HCT116 (cell line): ENCODE measurements at regions not wholly inside any gene's neighbourhood (a gene's known extent, or its start where the extent isn't known, plus 50 kb on each side); places are given as distances from the start of the nearest gene placed in this dataset.

ENCODE experiments used
- ATAC-seq: fragments of 200-7000 bp; cut with Tn5 transposase; 2 replicates; pipeline ENCODE4 v1.9.1; 2020; ENCODE audit warnings: mild to moderate bottlenecking, moderate library complexity
- BruUV-seq: library from RNA; stranded (reverse); fragments of 400-500 nt; replicated peaks from 2 replicates; lab custom pipeline; 2021; lab: Mats Ljungman, UMichigan
- CTCF ChIA-PET: fragments of 300-600 bp; sonication (Branson Sonifier 250); formaldehyde crosslinking; loops from one replicate; lab custom pipeline; 2021; ENCODE audit warnings: antibody characterized with exemption; lab: Charles Lee
- POLR2A ChIA-PET: fragments of 300-600, 350-600 bp; sonication (Branson Sonifier 250); formaldehyde crosslinking; loops from one replicate; lab custom pipeline; 2021; ENCODE audit warnings: antibody characterized with exemption; lab: Charles Lee
- RAD21 ChIA-PET, 2 experiments: fragments of 300-600 bp; sonication (Branson Sonifier 250); formaldehyde crosslinking; loops; one replicate each; lab custom pipeline; 2023; ENCODE audit warnings: low total read pairs in 2 of 2; ENCODE audit not compliant: uncharacterized antibody in 2 of 2, unreplicated experiment in 2 of 2, low non-redundant PET in 1 of 2; lab: Charles Lee
- DNase-seq: peaks from one replicate; pipeline ENCODE4 v3.0.0-alpha.2; 2010; ENCODE audit warnings: low read depth, low spot score
- H2AFZ ChIP-seq: fragments of 200-600 bp; shearing (Covaris generic), sonication (generic); 2 replicates; pipeline ENCODE4 v1.6.1; 2017; ENCODE audit warnings: low read depth, mixed run types, mixed read lengths, antibody characterized with exemption, low read length; ENCODE audit not compliant: poor library complexity, severe bottlenecking
- H3K27ac ChIP-seq: 2 replicates; pipeline ENCODE4 v1.5.1; 2012; ENCODE audit warnings: low read depth, low read length
- H3K27me3 ChIP-seq: fragments of 200-600 bp; sonication (generic); 2 replicates; pipeline ENCODE4 v1.6.1; 2016; ENCODE audit warnings: mixed run types, low read length, mixed read lengths; ENCODE audit not compliant: insufficient read depth
- H3K36me3 ChIP-seq, 2 experiments: fragments of 200-500 bp in 1 of 2; fragments of 200-600 bp in 1 of 2; sonication (Bioruptor generic) in 1 of 2; sonication (generic) in 1 of 2; 2 replicates each; pipeline versions ENCODE4 v1.5.1 to v1.6.1; 2014 to 2016; ENCODE audit warnings: low read length in 2 of 2, inconsistent platforms in 1 of 2, mixed read lengths in 1 of 2, mixed run types in 1 of 2; ENCODE audit not compliant: insufficient read depth in 2 of 2, control insufficient read depth in 1 of 2
- H3K4me1 ChIP-seq, 2 experiments: fragments of 200-600 bp in 1 of 2; sonication (generic) in 1 of 2; 2 replicates each; pipeline versions ENCODE4 v1.5.1 to v1.6.1; 2012 to 2017; ENCODE audit warnings: low read length in 2 of 2, inconsistent platforms in 1 of 2, mild to moderate bottlenecking in 1 of 2, mixed read lengths in 1 of 2, mixed run types in 1 of 2, moderate library complexity in 1 of 2; ENCODE audit not compliant: insufficient read depth in 2 of 2, control insufficient read depth in 1 of 2
- H3K4me2 ChIP-seq: fragments of 200-600 bp; sonication (generic); 2 replicates; pipeline ENCODE4 v1.6.1; 2017; ENCODE audit warnings: mixed run types, low read length, mixed read lengths
- H3K4me3 ChIP-seq, 2 experiments: fragments of 200-600 bp in 1 of 2; sonication (generic) in 1 of 2; replicated peaks in 1 of 2; 2 replicates each; pipeline ENCODE4 v1.5.1; 2011 to 2016; ENCODE audit warnings: low read length in 2 of 2, control low read depth in 1 of 2, low read depth in 1 of 2, mild to moderate bottlenecking in 1 of 2, mixed read lengths in 1 of 2, mixed run types in 1 of 2
- H3K79me2 ChIP-seq: fragments of 200-600 bp; sonication (generic); 2 replicates; pipeline ENCODE4 v1.6.1; 2017; ENCODE audit warnings: mild to moderate bottlenecking, mixed run types, low read length, moderate library complexity, mixed read lengths; ENCODE audit not compliant: insufficient read depth
- H3K9ac ChIP-seq: fragments of 200-600 bp; sonication (generic); 2 replicates; pipeline ENCODE4 v1.6.1; 2016; ENCODE audit warnings: low read length, mixed read lengths
- H3K9me2 ChIP-seq: fragments of 200-600 bp; sonication (generic), shearing (Covaris generic); 2 replicates; pipeline ENCODE4 v1.6.1; 2017; ENCODE audit warnings: mixed run types, mild to moderate bottlenecking, moderate library complexity; ENCODE audit not compliant: insufficient read depth
- H3K9me3 ChIP-seq, 2 experiments: fragments of 200-500 bp in 1 of 2; fragments of 200-600 bp in 1 of 2; sonication (Bioruptor generic) in 1 of 2; sonication (generic) in 1 of 2; 2 replicates each; pipeline ENCODE4 v1.6.1; 2014 to 2017; ENCODE audit warnings: low read length in 2 of 2, mixed read lengths in 2 of 2, inconsistent platforms in 1 of 2, low read depth in 1 of 2, mild to moderate bottlenecking in 1 of 2, mixed run types in 1 of 2, moderate library complexity in 1 of 2; ENCODE audit not compliant: control insufficient read depth in 1 of 2, insufficient read depth in 1 of 2
- H4K20me1 ChIP-seq: fragments of 200-600 bp; sonication (generic), shearing (Covaris generic); 2 replicates; pipeline ENCODE4 v1.6.1; 2017; ENCODE audit warnings: mixed run types, mild to moderate bottlenecking, moderate library complexity; ENCODE audit not compliant: insufficient read depth
- EGR1 ChIP-seq: IDR thresholded peaks from 2 replicates; pipeline ENCODE4 v1.6.1; 2012; ENCODE audit warnings: low read depth
- ELF1 ChIP-seq: IDR thresholded peaks from 2 replicates; pipeline ENCODE4 v1.6.1; 2012; ENCODE audit warnings: low read depth, borderline replicate concordance
- EZH2phosphoT487 ChIP-seq: fragments of 200-600 bp; IDR thresholded peaks from 2 replicates; pipeline ENCODE4 v1.6.1; 2018; ENCODE audit warnings: antibody characterized with exemption, borderline replicate concordance
- POLR2A ChIP-seq: IDR thresholded peaks from 2 replicates; pipeline ENCODE4 v1.7.0; 2011; ENCODE audit warnings: borderline replicate concordance; ENCODE audit not compliant: insufficient read depth, insufficient read length; ENCODE audit errors: extremely low read depth
- POLR2AphosphoS5 ChIP-seq: IDR thresholded peaks from 2 replicates; pipeline ENCODE4 v1.6.1; 2011; ENCODE audit warnings: mild to moderate bottlenecking, low read depth, low read length, moderate library complexity
- SIN3A ChIP-seq: IDR thresholded peaks from 2 replicates; pipeline ENCODE4 v1.6.1; 2012; ENCODE audit warnings: low read depth
- SRF ChIP-seq: IDR thresholded peaks from 2 replicates; pipeline ENCODE4 v1.6.1; 2012; ENCODE audit warnings: low read depth
- YY1 ChIP-seq: IDR thresholded peaks from 2 replicates; pipeline ENCODE4 v1.6.1; 2011; ENCODE audit warnings: low read length, low read depth, moderate library complexity, mild to moderate bottlenecking; ENCODE audit not compliant: insufficient replicate concordance; ENCODE audit errors: extremely low read depth
- ZFX ChIP-seq: fragments of 450-650 bp; IDR thresholded peaks from 2 replicates; pipeline ENCODE4 v1.6.1; 2017
- ZNF274 ChIP-seq: fragments of 200-500 bp; sonication (Bioruptor generic); IDR thresholded peaks from 2 replicates; pipeline ENCODE4 v1.6.1; 2014; ENCODE audit warnings: mild to moderate bottlenecking, low read depth, low read length, inconsistent platforms
- intact Hi-C: fragments of 100-400 bp; cut with micrococcal nuclease; formaldehyde crosslinking; loops from 2 replicates; pipeline ENCODE4 v1.10.0; 2022
- TF ChIP-seq, protein P1 (sequence below): IDR thresholded peaks from 2 replicates; pipeline ENCODE4 v1.6.1; 2012

DNA sequence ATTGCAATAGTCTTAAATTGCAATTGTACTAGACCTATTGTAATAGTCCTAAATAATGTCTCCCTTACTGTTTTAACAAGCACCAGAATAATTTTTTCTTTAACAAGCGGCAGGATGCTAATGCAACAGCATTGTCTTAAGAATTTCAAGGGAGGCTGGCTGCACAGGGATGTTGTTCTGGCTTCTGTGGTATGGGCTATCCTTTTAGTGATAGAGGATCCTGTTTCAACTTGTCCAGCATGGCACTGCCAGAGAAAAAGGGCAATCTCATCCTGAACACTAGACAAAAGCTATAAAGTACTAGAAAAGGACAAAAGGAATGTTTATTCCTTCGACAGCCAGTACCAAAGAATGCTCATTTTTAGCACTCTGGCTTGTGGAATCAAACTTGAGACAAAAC is 405.5 kb upstream of the ACTRT1 start:
- Histone ChIP-seq H3K9me3 (no peaks in the 10 kb centered on the region), H3K4me1 (no peaks in the 10 kb centered on the region), H3K27ac (no peak overlapping the region), H3K4me3 (no peak overlapping the region), H4K20me1 (no peaks in the 10 kb centered on the region), H3K4me2 (no peak overlapping the region), H3K9ac (no peak overlapping the region), H3K27me3 (no peaks in the 10 kb centered on the region), H2AFZ (no peak overlapping the region), H3K79me2 (no peaks in the 10 kb centered on the region), H3K9me2 (no peaks in the 10 kb centered on the region), H3K36me3 (no peaks in the 10 kb centered on the region)
- DNase-seq (no peak), ATAC-seq (no peak)
- ChIA-PET CTCF (no interaction called here), POLR2A (no interaction called here), RAD21 (no interaction called here)
- no TSS peak for BruUV-seq
- intact Hi-C loops: no loop called here
- TF ChIP-seq, protein P1, sequence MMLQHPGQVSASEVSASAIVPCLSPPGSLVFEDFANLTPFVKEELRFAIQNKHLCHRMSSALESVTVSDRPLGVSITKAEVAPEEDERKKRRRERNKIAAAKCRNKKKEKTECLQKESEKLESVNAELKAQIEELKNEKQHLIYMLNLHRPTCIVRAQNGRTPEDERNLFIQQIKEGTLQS: no peak
- no peak for TF ChIP-seq POLR2A
- no peak for TF ChIP-seq POLR2AphosphoS5
- no peak for TF ChIP-seq EGR1
- no peak for TF ChIP-seq ZFX
- TF ChIP-seq YY1: no peak

- Histone ChIP-seq H3K36me3 (no peaks in the 10 kb centered on the region), H3K4me3 (no peak overlapping the region), H2AFZ (no peak overlapping the region), H3K27me3 (no peaks in the 10 kb centered on the region), H3K9me3 (no peaks in the 10 kb centered on the region), H3K9ac (no peak overlapping the region), H4K20me1 (no peaks in the 10 kb centered on the region), H3K79me2 (no peaks in the 10 kb centered on the region), H3K9me2 (no peaks in the 10 kb centered on the region), H3K27ac (no peak overlapping the region), H3K4me1 (no peaks in the 10 kb centered on the region), H3K4me2 (no peak overlapping the region)
- intact Hi-C loops: no loop called here
- ChIA-PET CTCF (no interaction called here), POLR2A (no interaction called here), RAD21 (no interaction called here)
- DNase-seq (no peak), ATAC-seq (no peak)
- no TSS peak for BruUV-seq
- TF ChIP-seq SIN3A (no peak), EZH2phosphoT487 (no peak), ZNF274 (no peak), SRF (no peak), ELF1 (no peak), YY1 (no peak)
- TF ChIP-seq, protein P1: no peak
Observed at GRCh38 chrX:128439159-128439558, 387.0 kb upstream of the ACTRT1 start.
